ENCODE measurements at regions not wholly inside any gene's neighbourhood (a gene's known extent, or its start where the extent isn't known, plus 50 kb on each side); places are given as distances from the start of the nearest gene placed in this dataset.

DNA sequence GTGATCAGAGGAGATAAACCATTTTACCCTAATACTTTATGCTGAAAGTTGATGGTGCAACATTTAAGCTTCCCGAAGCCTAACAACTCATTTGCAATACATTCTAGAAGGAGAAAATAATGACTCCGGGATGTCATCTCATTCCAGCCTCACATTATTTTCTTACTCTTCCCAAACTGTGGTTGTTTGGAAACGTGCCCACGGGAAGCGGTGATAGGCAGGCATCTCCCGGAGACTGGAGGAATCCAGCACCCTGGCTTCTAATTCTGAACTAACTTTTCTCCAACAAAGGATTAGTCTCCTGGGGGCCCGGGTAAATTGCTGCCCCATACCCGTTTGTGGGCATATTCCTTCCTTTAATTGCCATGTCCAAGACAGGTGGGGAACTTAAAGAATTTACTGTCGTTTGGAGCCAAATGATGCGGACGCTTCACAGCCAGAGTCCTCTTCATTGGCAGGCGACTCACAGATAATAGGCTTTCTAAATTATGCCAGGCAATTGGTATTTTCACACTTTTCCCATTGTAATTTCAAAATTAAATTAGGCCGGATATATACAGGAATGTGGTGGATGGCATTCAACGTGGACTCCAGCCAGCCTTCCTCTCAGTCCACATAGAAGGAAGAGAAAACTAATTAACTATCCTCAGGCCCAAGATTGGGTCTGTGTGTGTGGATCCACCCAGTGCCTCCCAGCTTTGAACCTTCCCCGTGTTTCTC is 278.1 kb downstream of the AJAP1 start:
- TF ChIP-seq CTCF (IDR thresholded peaks at IDR 0.05), result no peak
- TF ChIP-seq, protein P1, sequence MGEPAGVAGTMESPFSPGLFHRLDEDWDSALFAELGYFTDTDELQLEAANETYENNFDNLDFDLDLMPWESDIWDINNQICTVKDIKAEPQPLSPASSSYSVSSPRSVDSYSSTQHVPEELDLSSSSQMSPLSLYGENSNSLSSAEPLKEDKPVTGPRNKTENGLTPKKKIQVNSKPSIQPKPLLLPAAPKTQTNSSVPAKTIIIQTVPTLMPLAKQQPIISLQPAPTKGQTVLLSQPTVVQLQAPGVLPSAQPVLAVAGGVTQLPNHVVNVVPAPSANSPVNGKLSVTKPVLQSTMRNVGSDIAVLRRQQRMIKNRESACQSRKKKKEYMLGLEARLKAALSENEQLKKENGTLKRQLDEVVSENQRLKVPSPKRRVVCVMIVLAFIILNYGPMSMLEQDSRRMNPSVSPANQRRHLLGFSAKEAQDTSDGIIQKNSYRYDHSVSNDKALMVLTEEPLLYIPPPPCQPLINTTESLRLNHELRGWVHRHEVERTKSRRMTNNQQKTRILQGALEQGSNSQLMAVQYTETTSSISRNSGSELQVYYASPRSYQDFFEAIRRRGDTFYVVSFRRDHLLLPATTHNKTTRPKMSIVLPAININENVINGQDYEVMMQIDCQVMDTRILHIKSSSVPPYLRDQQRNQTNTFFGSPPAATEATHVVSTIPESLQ (CRISPR knock-in tag; IDR thresholded peaks at IDR 0.05), result no peak
- TF ChIP-seq PREB (CRISPR knock-in tag; IDR thresholded peaks at IDR 0.05; ENCODE audit: borderline replicate concordance), result no peak
- no peak for TF ChIP-seq ZNF423 (CRISPR knock-in tag; IDR thresholded peaks at IDR 0.05)
- no peak for TF ChIP-seq ZNF121 (CRISPR knock-in tag; IDR thresholded peaks at IDR 0.05)
- TF ChIP-seq, protein P2, sequence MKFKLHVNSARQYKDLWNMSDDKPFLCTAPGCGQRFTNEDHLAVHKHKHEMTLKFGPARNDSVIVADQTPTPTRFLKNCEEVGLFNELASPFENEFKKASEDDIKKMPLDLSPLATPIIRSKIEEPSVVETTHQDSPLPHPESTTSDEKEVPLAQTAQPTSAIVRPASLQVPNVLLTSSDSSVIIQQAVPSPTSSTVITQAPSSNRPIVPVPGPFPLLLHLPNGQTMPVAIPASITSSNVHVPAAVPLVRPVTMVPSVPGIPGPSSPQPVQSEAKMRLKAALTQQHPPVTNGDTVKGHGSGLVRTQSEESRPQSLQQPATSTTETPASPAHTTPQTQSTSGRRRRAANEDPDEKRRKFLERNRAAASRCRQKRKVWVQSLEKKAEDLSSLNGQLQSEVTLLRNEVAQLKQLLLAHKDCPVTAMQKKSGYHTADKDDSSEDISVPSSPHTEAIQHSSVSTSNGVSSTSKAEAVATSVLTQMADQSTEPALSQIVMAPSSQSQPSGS (CRISPR knock-in tag; IDR thresholded peaks at IDR 0.05; ENCODE audit: borderline replicate concordance, low read depth), result no peak
- no peak for TF ChIP-seq FOXJ3 (CRISPR knock-in tag; IDR thresholded peaks at IDR 0.05; ENCODE audit: borderline replicate concordance)
- no peak for TF ChIP-seq AFF4 (CRISPR knock-in tag; IDR thresholded peaks at IDR 0.05; ENCODE audit: borderline replicate concordance)
- TF ChIP-seq ESRRA (CRISPR knock-in tag; IDR thresholded peaks at IDR 0.05; ENCODE audit: borderline replicate concordance), result no peak
- TF ChIP-seq, protein P3, sequence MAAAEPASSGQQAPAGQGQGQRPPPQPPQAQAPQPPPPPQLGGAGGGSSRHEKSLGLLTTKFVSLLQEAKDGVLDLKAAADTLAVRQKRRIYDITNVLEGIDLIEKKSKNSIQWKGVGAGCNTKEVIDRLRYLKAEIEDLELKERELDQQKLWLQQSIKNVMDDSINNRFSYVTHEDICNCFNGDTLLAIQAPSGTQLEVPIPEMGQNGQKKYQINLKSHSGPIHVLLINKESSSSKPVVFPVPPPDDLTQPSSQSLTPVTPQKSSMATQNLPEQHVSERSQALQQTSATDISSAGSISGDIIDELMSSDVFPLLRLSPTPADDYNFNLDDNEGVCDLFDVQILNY (CRISPR knock-in tag; IDR thresholded peaks at IDR 0.05), result no peak
- TF ChIP-seq MXD4 (CRISPR knock-in tag; IDR thresholded peaks at IDR 0.05; ENCODE audit: borderline replicate concordance), result no peak
- TF ChIP-seq ELF4 (CRISPR knock-in tag; IDR thresholded peaks at IDR 0.05; ENCODE audit: low read depth), result no peak
- no peak for TF ChIP-seq NR2C2 (CRISPR knock-in tag; IDR thresholded peaks at IDR 0.05)

Data from WTC11 (cell line).